ENCODE measurements at regions not wholly inside any gene's neighbourhood (a gene's known extent, or its start where the extent isn't known, plus 50 kb on each side); places are given as distances from the start of the nearest gene placed in this dataset.
A peak's percentile ranks its signal among the peaks of the same experiment; 100 is the strongest.

DNA sequence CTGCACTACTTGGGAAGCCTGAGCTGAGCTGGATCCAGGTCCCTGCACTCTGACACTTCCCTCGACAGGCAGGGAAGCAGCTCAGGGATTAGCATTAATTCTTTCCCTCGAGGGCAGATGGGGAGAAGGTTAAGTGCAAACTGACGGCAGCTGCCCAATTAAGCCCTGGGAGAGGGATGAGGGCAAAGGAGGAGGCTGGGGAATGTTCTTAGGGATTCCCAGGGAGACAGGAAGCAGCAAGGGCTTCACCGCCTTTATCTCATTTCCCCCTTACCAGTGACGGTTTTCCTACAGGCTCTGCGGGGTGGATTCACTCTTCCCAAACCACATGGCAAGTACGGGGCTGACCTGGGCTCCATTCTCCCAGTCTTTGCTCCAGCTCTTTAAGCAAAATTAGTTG, 519.0 kb upstream of the PROK2 start:
- DNase-seq (no peak), ATAC-seq (no peak)

DNA sequence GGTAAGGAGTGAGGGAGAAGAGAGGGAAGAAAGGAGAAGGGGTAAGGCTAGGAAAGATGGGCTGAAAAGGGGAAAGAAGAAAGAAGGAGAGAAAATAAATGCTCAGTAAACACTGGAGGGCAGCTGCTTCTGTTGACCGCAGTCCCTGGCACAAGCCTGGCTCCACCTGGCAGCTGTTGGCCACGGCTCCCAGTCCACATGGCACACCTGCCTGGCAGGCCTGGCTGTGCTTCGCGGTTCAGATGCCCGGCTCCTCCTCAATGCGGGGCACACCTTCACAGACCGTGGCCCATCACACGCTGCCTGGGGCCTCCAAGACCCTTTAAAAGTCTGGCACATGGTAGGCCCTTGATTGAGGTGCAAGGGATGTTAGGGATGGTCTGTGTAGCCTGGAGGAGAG, 516.8 kb upstream of the PROK2 start:
- DNase-seq (no peak), ATAC-seq (no peak)

DNA sequence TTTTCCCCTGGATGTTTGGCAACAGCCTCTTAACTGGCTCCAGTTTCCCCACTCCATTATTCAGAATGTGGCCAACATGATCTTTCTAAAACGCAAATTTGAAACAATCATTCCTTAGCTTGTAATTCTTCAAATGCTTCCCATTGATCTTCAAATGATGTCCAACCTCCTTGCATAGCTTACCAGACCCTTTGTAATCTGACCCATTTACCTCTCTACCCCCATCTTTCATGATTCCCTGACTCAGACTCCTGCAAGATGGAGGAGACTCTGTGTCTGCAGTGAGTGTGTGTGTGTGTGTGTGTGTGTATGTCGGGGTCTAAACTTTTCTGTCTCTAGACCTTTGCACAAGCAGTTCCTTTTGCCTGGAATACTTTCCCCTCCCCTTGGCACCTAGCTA, 515.7 kb upstream of the PROK2 start:
- DNase-seq (no peak), ATAC-seq (no peak)

DNA sequence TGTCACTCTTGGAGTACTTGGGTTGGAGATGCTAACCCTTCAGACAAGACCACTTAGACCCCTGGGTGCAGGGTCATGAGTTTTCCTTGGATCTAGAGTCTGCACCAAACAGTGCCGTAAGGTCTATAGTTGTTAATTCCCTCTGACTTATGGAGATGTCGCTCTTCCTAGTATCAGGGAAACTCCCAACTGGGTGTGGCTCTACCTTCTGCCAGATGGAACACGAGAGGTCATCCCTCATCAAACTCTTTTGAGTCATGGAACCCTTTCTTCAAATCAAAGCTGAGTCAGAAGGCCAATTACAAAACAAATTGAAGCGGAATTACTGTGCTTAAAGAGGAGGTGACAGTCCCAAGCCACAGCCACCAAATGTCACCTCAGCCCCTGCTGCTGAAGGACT, 514.9 kb upstream of the PROK2 start:
- ATAC-seq: no peak

DNA sequence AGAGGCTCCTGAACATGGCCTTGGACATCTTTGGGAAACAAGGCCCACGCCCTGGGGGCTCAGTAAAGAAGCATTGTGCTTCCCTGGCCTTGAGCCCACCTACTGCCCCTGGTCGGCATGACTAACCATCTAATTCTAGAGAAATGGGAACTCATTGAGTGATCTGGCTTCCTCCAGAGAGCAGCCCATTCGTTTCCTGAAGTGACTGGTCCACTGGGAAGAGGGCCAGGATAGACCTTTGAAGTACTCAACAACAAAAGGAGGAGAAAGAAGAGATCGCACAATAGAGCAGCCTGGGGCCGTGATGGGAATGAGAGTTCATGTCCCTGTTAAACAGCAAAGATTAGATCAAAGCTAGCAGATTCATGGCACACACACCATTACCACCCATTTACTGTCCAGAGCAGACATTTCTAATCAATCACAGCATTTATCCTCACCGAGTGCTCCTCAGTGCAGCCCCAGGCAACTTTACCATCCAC, 514.4 kb upstream of the PROK2 start:
- ATAC-seq (no peak), DNase-seq (no peak)

More for the DNA sequence above, 514.9 kb upstream of the PROK2 start:
- no peak for DNase-seq

DNA sequence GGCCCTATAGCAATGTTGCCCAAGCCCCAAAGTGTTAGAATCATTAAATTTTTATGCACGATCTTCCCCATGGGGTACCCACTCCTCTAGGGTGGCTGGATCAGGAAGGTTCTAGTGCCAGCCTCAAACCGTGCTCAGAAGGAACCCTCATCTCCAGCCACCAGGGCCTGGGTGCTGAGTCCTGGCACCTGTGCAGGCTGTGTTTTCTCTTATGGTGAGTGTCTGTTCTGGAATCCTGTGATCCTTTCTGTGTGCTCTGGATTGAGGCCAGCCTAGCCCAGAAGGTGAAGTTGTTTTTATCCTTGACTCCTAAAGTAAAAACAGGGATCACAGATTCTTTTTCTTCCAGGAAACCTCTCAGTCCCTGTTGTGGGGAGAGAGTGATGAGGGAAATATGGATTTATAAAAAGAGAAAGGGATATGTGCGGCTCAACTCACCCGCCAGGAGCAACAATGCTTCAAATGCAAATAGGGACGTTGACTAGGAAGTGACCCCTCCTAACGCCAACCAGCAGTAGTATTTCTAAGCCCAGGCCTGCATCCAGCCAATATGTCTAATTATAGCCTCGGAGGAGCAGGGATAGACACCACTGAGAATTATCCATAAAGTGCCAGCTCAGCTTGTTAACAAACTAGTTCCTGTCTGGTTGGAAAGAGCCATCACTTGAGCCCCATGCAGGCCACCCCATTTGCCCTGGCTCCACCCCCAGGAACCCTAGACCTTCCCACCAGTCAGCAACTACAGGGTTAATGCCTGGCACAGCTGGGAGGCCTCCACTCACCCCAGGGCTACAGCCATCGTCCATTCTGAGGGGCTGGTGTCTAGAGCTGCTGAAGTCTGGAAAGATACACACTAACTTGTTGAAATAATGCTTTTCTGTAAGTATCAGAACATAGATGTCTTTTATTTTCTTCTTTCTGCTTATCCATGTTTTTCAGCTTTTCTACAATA, 513.5 kb upstream of the PROK2 start:
- ATAC-seq (no peak), DNase-seq (no peak)

DNA sequence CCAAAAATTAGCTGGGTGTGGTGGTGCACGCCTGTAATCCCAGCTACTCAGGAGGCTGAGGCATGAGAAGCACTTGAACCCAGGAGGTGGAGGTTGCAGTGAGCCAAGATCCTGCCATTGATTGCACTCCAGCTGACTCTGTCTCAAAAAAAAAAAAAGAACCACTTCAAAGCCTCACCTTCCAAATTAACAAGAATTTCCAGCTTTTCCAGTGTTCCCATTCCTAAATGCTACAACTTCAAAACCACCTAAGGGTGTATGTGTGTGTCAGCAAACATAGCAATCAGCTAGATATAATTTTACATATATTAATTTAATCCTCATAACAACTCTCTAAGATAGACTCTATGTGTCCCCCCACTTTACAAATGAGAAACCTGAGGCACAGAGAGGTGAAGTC, 512.5 kb upstream of the PROK2 start:
- DNase-seq: no peak
- ATAC-seq: no peak

DNA sequence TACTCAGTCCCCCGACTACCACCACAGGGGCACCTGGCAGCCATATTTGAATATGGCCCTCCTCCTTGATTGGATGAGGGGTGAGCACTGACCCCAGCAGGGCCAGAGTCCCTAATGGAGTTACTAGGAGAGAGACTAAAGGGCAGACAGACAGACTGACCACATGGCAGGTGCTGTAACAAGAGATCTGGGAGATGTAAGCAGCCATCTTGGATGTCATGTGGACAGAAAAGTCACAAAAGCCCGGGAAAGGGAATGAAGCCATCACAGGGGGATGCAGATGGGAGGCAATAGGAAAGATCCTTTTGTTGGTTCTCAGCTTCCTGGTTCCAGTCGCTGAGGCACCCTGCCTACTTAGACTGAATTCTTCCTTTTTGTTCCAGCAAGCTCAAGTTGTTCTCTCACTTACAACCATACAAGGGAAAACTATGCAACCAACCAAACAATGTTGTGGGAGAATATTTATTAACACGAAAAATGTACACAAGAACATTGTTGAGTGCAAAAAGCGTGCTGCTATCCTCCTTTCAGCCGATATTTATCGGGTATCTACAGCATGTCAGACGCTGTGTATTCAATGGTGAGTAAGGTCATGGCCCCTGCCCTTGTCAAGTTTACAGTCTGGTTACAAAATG, 511.6 kb upstream of the PROK2 start:
- ATAC-seq (no peak), DNase-seq (no peak)

DNA sequence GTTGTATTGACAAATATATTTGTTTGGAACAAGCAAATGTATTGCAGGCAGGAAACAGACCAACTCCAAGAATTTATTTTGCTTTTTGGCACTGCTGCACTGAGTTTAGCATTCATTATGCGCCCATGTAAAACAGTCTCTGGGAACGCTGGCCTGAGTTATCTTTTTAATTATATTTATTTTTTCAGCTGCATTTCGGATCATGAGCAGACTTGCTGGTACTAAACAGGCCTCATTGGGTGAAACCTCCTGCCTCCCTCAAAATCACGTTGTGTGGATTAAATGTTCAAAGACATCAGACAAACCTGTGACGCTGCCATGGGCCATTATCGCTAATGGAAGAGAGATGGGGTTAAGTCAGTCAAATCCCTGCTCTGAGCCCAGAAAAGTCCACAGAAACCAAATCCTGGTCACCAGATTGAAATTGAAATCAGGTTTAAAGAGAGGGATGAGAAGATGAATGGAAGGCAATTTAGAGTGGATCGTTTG, 511.1 kb upstream of the PROK2 start:
- ATAC-seq: no peak
- DNase-seq: no peak

DNA sequence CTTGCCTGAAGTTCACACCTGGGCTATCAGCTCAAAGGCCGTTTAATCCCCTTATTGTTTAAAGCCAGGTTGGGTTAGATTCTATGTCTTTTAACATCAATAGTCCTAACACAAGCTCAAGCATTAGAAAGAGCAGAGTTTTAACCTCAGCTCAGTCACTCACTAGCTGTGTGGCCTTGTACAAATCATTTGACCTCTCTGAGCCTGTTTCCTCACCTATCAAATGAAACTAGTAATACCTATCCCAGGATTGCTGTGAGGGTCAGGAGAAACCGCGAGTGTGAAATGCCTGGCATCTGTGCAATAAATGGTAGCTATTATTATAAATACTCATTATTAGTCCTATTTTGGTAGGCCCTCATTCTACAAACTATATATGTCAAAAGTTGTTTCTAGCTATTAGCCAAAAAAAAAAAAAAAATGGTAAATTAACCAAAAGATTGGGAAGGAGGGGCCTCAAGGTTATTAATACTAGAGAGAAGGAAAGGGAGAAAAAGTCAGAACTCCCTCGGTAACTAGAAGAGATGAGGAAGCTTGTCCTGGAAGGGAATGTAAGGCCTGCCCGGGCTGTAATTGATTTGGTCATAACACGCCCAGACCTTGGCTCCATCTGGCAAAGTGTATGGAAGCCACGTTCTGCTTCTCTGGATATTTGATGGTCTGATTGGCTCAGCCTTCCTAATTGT, 510.5 kb upstream of the PROK2 start:
- no peak for DNase-seq
- ATAC-seq: no peak

DNA sequence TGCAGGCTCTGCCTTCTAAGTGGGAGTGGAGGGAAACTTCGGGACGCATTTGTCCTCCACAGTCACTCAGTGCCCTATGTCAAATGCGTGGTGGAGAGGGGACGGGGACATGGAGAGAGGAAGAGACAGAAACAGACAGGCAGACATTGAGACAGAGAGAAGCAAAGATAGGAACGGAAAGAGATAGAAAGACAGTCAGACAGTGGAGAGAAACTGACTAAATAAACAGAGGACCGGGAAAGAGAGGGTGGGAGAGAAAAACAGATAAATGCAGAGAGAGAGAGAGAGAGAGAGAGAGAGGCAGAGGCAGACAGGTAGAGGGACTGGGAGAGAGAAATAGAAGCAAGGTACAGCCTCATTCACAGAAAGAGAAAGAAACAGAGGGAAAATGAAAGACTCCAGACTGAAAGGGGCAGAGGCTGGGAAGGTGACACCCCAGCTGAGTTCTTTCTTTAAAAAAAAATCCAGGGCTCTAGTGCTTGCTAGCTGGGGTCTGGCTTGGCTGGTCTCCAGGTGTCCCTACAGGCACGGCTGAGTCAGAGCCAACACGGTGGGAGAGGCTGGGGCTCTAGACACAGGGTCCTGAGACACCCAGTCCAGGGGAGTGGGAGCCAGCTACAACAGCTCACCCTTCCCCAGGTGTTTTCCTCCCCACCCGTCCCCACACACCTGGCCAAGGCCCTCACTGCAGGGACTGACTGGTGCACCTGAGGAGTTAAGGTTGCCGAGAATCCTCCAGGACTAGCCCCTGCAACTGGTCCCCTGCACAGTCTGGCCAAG, 506.1 kb upstream of the PROK2 start:
- DNase-seq (no peak), ATAC-seq (no peak)

DNA sequence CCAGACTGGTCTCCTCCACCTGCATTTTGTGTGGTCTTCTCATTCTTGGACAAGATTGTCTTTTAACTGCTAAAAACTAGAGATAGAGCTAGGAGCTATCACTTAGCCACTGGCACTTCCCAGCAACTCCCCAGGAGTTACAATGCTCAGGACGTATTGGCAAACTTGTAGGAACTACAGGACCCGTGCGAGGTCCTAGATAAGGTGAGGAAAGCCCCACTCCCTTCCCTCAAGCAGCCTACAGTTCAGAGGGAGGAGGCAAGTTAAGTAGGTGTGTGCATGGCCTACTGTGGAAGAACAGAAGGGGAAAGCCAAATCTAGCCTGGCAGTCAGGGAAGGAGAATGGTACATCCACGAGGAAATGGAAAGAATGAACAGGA, 504.7 kb upstream of the PROK2 start:
- ATAC-seq: no peak
- no peak for DNase-seq

DNA sequence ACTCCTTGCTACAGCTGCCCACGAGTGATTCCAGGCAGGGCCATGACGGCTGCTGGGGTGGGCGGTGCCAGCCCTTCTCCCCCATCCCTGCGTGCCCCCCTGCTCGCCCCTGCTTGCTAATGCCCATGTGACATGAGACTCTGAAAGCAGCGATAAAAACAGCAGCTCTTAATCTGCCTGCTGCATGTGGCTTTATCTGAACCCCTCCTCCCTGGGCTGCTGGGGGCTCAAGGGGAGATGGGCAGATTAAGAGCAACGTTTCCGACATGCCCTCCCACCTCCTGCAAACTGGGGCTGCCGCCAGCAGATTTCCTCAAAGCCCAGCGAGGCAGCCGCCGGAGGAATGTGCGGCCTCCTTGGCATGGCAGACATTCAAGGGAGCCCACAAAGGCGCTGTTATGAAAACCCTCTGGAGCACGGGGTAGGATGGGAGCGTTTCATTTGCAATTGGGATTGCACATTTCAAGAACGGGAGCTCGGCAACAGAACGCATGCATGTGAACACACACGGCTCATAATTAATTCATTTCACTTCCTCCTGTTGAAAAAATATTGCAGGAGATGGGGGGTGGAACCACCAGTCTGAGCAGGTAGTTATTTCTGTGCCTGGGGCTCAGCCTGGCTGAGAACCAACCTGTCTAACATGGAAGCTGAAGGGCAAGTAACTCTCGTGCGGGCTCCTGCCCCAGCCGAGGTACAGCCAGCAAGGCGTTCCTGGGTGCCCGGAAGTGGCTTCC, 504.2 kb upstream of the PROK2 start:
- ATAC-seq (peak; percentile 12), DNase-seq (no peak)

DNA sequence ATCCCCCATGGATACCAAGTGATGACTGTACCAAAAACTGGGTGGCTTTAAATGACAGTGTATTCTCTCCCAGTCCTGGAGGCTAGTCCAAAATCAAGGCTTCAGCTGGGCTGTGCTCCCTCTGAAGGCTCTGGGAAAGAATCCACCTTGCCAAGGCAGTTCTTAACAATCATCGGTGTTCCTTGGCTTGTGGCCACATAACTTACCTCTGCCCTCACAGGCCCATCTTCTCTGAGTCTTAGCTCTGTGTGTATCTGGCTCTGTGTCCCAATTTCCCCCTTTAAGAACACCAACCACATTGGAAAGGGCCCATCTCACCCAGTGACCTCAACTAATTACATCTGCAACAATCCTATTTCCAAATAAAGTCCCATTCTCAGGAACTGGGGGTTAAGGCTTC, 503.0 kb upstream of the PROK2 start:
- ATAC-seq: no peak

DNA sequence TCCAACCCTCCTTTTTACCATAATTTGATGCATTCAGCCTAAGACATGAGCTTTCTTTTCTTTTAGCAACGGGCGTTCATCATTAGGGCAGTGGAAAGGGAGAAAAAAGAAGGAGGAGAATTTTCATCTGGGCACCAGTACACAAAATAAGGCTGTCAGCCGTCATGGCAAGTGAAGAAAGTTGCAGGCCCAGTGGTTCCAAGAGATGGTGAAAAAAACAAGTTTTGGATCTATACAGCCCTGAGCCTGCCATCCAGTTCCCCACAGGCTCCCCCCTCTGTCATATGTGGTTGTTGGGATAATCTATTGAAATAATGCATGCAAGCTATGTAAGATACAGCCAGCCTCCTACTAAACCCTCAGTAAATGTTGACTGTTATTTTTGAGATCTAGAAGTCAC, 500.6 kb upstream of the PROK2 start:
- DNase-seq (no peak), ATAC-seq (no peak)

More for the DNA sequence above, 503.0 kb upstream of the PROK2 start:
- no peak for DNase-seq

DNA sequence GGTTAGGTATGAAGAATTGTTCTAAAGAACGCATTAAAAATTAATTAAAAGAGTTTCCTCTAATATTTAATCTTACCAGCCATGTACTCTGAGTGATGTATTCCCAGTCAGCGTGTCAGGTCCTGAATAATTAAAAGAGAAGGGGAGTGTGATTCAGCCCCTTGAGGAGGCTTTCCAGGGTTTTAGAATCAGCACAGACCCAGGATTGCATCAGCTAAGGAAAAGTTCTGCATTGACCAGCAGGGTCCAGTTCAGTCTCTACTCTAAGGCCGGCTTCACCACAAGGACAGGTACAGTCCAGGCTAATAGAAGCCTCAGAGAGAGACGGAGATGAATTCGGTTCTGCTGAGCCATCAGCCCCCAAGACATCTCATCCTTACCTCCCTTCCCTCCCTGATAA, 499.5 kb upstream of the PROK2 start:
- ATAC-seq (no peak), DNase-seq (no peak)

DNA sequence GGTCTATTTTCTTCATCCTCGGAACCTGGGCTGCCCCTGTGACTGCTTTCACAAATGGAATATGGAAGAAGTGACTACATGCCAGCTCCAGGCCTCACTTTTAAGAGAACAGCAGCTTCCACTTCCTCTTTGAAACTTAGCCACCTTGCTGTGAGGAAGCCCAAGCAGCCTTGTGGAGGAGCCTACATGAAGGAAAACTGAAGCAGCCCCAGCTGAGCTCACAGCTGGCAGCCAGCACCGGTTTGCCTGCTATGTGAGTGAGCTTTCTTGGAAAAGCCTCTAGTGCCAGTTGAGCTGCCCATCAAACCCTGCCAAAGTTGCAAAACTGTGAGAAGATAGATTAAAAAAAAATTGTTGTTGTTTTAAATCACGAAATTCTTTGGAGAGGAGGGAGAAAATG, 498.0 kb upstream of the PROK2 start:
- no peak for DNase-seq
- ATAC-seq: no peak

DNA sequence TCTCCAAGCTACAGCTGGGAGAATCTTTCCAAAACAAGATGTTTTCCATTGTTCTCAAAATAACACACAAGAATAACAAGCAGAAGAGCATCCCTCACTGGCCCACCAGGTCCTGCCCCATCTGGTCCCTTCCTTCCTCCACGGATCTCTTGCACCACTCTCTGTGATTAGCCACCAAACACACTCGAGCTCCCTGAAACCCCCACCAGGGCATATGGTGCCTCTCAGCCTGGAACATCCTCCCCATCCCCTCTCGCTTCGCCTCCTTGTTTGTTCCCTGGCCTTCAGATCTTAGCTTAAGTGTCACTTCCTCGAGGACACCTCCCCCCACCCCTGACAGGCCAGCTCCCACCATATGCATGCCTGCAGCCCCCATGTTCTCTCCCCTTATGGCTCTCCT, 496.6 kb upstream of the PROK2 start:
- no peak for DNase-seq
- no peak for ATAC-seq

DNA sequence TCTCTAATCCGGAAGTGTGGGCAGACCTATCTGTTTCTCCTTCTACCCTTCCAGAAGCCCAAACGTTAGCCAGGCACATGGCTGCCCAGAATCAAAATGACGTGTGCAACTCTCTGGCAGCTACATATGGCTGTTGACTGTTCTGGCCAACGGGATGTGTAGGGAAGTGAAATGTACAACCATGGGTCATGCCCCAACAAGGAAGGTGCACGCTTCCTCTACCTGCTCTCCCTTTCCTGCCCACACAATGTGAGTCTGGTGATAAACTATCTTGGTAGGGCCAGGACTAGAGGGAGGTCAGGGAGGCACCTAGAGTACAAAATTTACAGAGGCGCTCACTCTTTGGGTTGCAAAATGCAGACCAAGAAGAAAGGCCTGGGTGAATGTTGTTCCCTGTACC, 495.9 kb upstream of the PROK2 start:
- DNase-seq: no peak
- no peak for ATAC-seq

DNA sequence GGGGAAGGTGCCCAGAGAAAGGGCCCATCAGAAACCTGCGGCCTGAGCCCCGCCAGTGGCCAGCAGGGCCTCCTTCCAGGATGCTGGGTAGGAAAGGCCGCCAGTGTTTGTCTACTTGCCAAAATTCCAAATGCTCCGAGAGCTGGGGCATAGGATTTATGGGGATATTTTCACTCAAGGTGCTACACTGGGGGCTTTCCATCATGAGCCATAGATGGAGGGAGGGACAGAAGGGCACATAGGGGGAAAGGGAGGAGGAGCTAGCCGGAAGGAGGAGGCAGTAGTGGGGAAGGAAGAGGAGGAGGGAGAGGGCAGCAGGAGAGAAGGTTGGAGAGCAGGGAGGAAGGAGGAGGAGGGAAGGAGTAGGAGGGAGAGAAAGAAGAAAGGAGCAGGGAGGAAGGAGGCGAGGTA, 494.7 kb upstream of the PROK2 start:
- DNase-seq (no peak), ATAC-seq (no peak)

DNA sequence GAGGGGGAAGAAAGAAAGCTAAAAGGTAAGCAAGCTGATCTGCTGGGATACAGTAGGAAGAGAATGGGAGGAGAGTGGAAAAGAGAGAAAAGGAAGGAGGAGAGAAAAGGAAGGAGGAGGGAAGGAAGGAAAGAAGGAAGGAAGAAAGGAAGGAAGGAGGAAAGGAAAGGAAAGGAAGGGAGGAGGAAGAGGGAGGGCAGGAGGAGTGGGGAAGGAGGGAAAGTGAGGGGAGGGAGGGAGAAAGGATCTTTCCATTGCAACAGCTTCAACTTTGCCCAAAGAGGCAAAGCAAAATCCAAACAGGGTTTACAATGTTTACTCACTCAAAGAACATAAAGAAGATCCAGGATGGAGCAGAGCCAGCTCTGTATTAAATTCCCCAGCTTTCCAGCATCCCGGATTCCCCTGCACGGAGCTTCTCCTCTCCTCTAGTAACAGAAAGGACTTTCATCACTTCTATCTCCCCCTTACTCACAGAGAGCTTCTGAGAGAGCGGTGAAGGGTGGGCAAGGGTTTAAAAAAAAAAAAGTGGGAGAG, 494.2 kb upstream of the PROK2 start:
- DNase-seq (no peak), ATAC-seq (no peak)
